ENCODE measurements at regions not wholly inside any gene's neighbourhood (a gene's known extent, or its start where the extent isn't known, plus 50 kb on each side); places are given as distances from the start of the nearest gene placed in this dataset.

GRCh38 chr2:2926858-2927175, 450.8 kb downstream of the EIPR1 start:
- H4K91ac ChIP-seq (ENCODE audit: insufficient read depth, low read depth, low read length), result no peak overlapping the region
- BruUV-seq (replicated peaks), result no TSS peak
- H3K18ac ChIP-seq (ENCODE audit: low read depth, low read length), result no peak overlapping the region
- ATAC-seq (ENCODE audit: low read depth) (no peak), DNase-seq (no peak)
- H3K9me3 ChIP-seq (ENCODE audit: control insufficient read depth, insufficient read depth, low read length), result peaks cover 20% of the 10 kb centered on the region
- H3K36me3 ChIP-seq (ENCODE audit: control insufficient read depth, insufficient read depth, low read length), result no peaks in the 10 kb centered on the region
- H3K27me3 ChIP-seq (ENCODE audit: control insufficient read depth, insufficient read depth, low read length), result no peaks in the 10 kb centered on the region
- H2BK15ac ChIP-seq (ENCODE audit: low read depth, low read length), result no peak overlapping the region
- no peak overlapping the region for H3K14ac ChIP-seq (replicated peaks; ENCODE audit: low read depth, low read length)
- H3K4me2 ChIP-seq (ENCODE audit: low read depth, low read length), result no peak overlapping the region
- H3K23ac ChIP-seq (ENCODE audit: low read depth, low read length), result no peak overlapping the region
- H4K5ac ChIP-seq (ENCODE audit: low read depth, low read length), result no peak overlapping the region
- no peaks in the 10 kb centered on the region for H3K79me1 ChIP-seq (ENCODE audit: low read depth in 1 of 2, low read length in 2 of 2)
- POLR2A ChIA-PET (ENCODE audit: unreplicated experiment), result no interaction called here
- H4K20me1 ChIP-seq (ENCODE audit: insufficient read depth, low read length), result no peaks in the 10 kb centered on the region
- no peak overlapping the region for H3K4me3 ChIP-seq (ENCODE audit: insufficient read depth, low read depth, low read length)
- no peak overlapping the region for H3K56ac ChIP-seq (ENCODE audit: extremely low read depth, insufficient read depth, low read length)
- H2BK120ac ChIP-seq (ENCODE audit: low read depth, low read length), result no peak overlapping the region
- H3K4ac ChIP-seq (ENCODE audit: low read depth, low read length), result no peak overlapping the region
- H3K27ac ChIP-seq (ENCODE audit: insufficient read depth, low read length), result no peak overlapping the region
- no peak overlapping the region for H4K8ac ChIP-seq (ENCODE audit: low read depth in 2 of 2, low read length in 2 of 2)
- H3K4me1 ChIP-seq (ENCODE audit: control insufficient read depth, insufficient read depth, low read length), result no peaks in the 10 kb centered on the region
- intact Hi-C loops (cut with micrococcal nuclease) (no loop called here), dilution Hi-C loops (cut with HindIII; ENCODE audit: low sequenced_read_pairs, unreplicated experiment) (no loop called here), in situ Hi-C loops (cut with MboI; ENCODE audit: low sequenced_read_pairs) (no loop called here)
- no peak overlapping the region for H2AK5ac ChIP-seq (ENCODE audit: low read depth, low read length)
- no peak overlapping the region for H2BK20ac ChIP-seq (ENCODE audit: low read depth, low read length)
- H2AFZ ChIP-seq (replicated peaks; ENCODE audit: low read length, poor library complexity), result no peak overlapping the region
- CTCF ChIA-PET, result no interaction called here
- no CpG with 5 or more reads among the region's 4 CpGs for WGBS, 2 experiments (ENCODE audit: extremely low coverage in 2 of 2, insufficient read length in 1 of 2)
- no peak overlapping the region for H2AK9ac ChIP-seq (replicated peaks; ENCODE audit: low read depth, low read length, poor library complexity)
- no peaks in the 10 kb centered on the region for H3K9me1 ChIP-seq (ENCODE audit: insufficient read depth, low read length)
- H3K9ac ChIP-seq (ENCODE audit: low read depth, low read length), result no peak overlapping the region
- TF ChIP-seq USF2 (IDR thresholded peaks at IDR 0.05; ENCODE audit: low read depth, low read length) (no peak), FOS (IDR thresholded peaks at IDR 0.05; ENCODE audit: low read depth, low read length) (no peak), RFX5 (IDR thresholded peaks at IDR 0.05; ENCODE audit: low read depth, low read length) (no peak)
- H2BK5ac ChIP-seq (ENCODE audit: low read depth, low read length, poor library complexity, severe bottlenecking), result no peak overlapping the region
